GM23338 (cell line): ENCODE measurements at regions not wholly inside any gene's neighbourhood (a gene's known extent, or its start where the extent isn't known, plus 50 kb on each side); places are given as distances from the start of the nearest gene placed in this dataset.

Experiments used
- ATAC-seq: fragments of 200-7000 bp; cut with Tn5 transposase; 3 replicates; pipeline ENCODE4 v1.9.1; 2020
- DNase-seq: peaks from one replicate; pipeline ENCODE4 v3.0.0-alpha.2; 2015; ENCODE audit warnings: low spot score
- H2AFZ ChIP-seq: fragments of 200-600 bp; sonication (generic); 2 replicates; pipeline ENCODE4 v1.8.0; 2016; ENCODE audit warnings: antibody characterized with exemption, mild to moderate bottlenecking, moderate library complexity
- H3F3A ChIP-seq: fragments of 200-600 bp; sonication (generic); replicated peaks from 2 replicates; pipeline ENCODE4 v1.8.0; 2017; ENCODE audit warnings: antibody characterized with exemption, mixed run types, low read depth
- H3K27ac ChIP-seq: fragments of 200-600 bp; sonication (generic); 2 replicates; pipeline ENCODE4 v1.6.1; 2016; ENCODE audit warnings: low read depth
- H3K27me3 ChIP-seq: fragments of 200-600 bp; sonication (generic); 2 replicates; pipeline ENCODE4 v1.8.0; 2016; ENCODE audit warnings: mild to moderate bottlenecking, mixed run types, moderate library complexity; ENCODE audit not compliant: insufficient read depth
- H3K36me3 ChIP-seq: fragments of 200-600 bp; sonication (generic); 2 replicates; pipeline ENCODE4 v1.8.0; 2016; ENCODE audit warnings: mild to moderate bottlenecking; ENCODE audit not compliant: insufficient read depth
- H3K4me1 ChIP-seq: fragments of 200-600 bp; sonication (generic); 2 replicates; pipeline ENCODE4 v1.8.0; 2016; ENCODE audit warnings: mild to moderate bottlenecking, moderate library complexity; ENCODE audit not compliant: insufficient read depth
- H3K4me2 ChIP-seq: fragments of 200-600 bp; sonication (generic); 2 replicates; pipeline ENCODE4 v1.7.1; 2017; ENCODE audit warnings: mixed run types
- H3K4me3 ChIP-seq: fragments of 200-600 bp; sonication (generic); 2 replicates; pipeline ENCODE4 v1.6.1; 2016; ENCODE audit warnings: mixed run types
- H3K79me2 ChIP-seq: fragments of 200-600 bp; sonication (generic); replicated peaks from 2 replicates; pipeline ENCODE4 v1.8.0; 2017; ENCODE audit warnings: mild to moderate bottlenecking; ENCODE audit not compliant: insufficient read depth
- H3K9me2 ChIP-seq: fragments of 200-600 bp; sonication (generic); 2 replicates; pipeline ENCODE4 v1.8.0; 2017; ENCODE audit not compliant: insufficient read depth
- H4K20me1 ChIP-seq: fragments of 200-600 bp; sonication (generic); replicated peaks from 2 replicates; pipeline ENCODE4 v1.8.0; 2017; ENCODE audit warnings: mild to moderate bottlenecking; ENCODE audit not compliant: insufficient read depth
- H3K27ac Mint-ChIP-seq: 2 replicates; pipeline ENCODE4 v1.8.0; 2020; ENCODE audit warnings: inconsistent platforms, mild to moderate bottlenecking, moderate library complexity, mixed read lengths
- H3K27me3 Mint-ChIP-seq: 3 replicates; pipeline ENCODE4 v1.8.0; 2022; ENCODE audit warnings: low read depth, mild to moderate bottlenecking, moderate library complexity, mixed read lengths, inconsistent platforms; ENCODE audit not compliant: insufficient read depth, poor library complexity
- H3K36me3 Mint-ChIP-seq: 3 replicates; pipeline ENCODE4 v1.8.0; 2021; ENCODE audit warnings: low read depth, mild to moderate bottlenecking, inconsistent platforms, moderate library complexity, mixed read lengths
- H3K4me1 Mint-ChIP-seq: 3 replicates; pipeline ENCODE4 v1.8.0; 2020; ENCODE audit warnings: mild to moderate bottlenecking, inconsistent platforms, mixed read lengths
- H3K4me3 Mint-ChIP-seq: 3 replicates; pipeline ENCODE4 v1.8.0; 2021; ENCODE audit warnings: moderate library complexity, mild to moderate bottlenecking, inconsistent platforms, mixed read lengths
- H3K9me3 Mint-ChIP-seq: 3 replicates; pipeline ENCODE4 v1.8.0; 2020; ENCODE audit warnings: moderate library complexity, mild to moderate bottlenecking, inconsistent platforms, mixed read lengths
- CREB1 ChIP-seq: fragments of 250-450 bp; sonication (Bioruptor Pico); IDR thresholded peaks from 2 replicates; pipeline ENCODE4 v1.5.0; 2020; ENCODE audit warnings: low read depth, mild to moderate bottlenecking, moderate library complexity
- EZH2 ChIP-seq: fragments of 200-600 bp; sonication (generic); IDR thresholded peaks from one replicate; pipeline ENCODE4 v1.8.0; 2017; ENCODE audit warnings: antibody characterized with exemption, mild to moderate bottlenecking, low read depth; ENCODE audit not compliant: unreplicated experiment
- EZH2phosphoT487 ChIP-seq: fragments of 200-600 bp; sonication (generic); IDR thresholded peaks from one replicate; pipeline ENCODE4 v1.8.1; 2018; ENCODE audit warnings: antibody characterized with exemption; ENCODE audit not compliant: unreplicated experiment
- NANOG ChIP-seq: IDR thresholded peaks from 2 replicates; pipeline ENCODE4 v1.6.1; 2016; ENCODE audit warnings: antibody characterized with exemption, borderline replicate concordance
- ZNF114 ChIP-seq: fragments of 250-450 bp; sonication (Bioruptor Pico); IDR thresholded peaks from 2 replicates; pipeline ENCODE4 v1.5.0; 2020; ENCODE audit warnings: mild to moderate bottlenecking, moderate library complexity
- ZNF331 ChIP-seq: fragments of 250-450 bp; sonication (Bioruptor Pico); IDR thresholded peaks from 2 replicates; pipeline ENCODE4 v1.5.0; 2020; ENCODE audit warnings: low read depth, mild to moderate bottlenecking, moderate library complexity
- TF ChIP-seq, protein P1 (sequence below): IDR thresholded peaks from one replicate; pipeline ENCODE4 v1.6.1; 2018; ENCODE audit warnings: antibody characterized with exemption; ENCODE audit not compliant: unreplicated experiment
- TF ChIP-seq, protein P2 (sequence below): IDR thresholded peaks from 2 replicates; pipeline ENCODE4 v1.6.1; 2016; ENCODE audit warnings: antibody characterized with exemption
- TF ChIP-seq, protein P3 (sequence below): fragments of 250-450 bp; sonication (Bioruptor Pico); IDR thresholded peaks from 2 replicates; pipeline ENCODE4 v1.5.0; 2020; ENCODE audit warnings: mild to moderate bottlenecking, moderate library complexity

DNA sequence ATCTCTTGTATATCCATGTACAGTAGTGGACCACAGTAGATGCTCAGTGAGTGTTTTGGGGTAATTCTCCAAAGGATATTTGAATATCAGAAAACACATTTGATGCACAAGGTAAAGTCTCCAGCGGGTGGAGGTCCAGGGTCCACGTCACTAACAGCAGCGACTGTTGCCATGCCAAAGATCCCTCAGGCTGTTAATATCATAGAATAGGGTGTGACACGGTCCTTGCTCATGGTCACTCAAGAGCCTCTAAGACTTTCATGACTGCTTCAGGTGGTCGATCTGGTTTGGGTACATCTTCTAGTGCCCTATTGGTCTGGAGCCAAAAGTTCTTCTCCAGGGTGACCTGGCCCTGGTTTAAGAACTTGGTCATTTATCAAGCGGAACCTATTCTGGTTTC lies 90.8 kb downstream of the OLIG3 start:
- TF ChIP-seq ZNF331 (no peak), ZNF114 (no peak), EZH2phosphoT487 (no peak), EZH2 (no peak), CREB1 (CRISPR knock-in tag) (no peak), NANOG (no peak)
- TF ChIP-seq, protein P1, sequence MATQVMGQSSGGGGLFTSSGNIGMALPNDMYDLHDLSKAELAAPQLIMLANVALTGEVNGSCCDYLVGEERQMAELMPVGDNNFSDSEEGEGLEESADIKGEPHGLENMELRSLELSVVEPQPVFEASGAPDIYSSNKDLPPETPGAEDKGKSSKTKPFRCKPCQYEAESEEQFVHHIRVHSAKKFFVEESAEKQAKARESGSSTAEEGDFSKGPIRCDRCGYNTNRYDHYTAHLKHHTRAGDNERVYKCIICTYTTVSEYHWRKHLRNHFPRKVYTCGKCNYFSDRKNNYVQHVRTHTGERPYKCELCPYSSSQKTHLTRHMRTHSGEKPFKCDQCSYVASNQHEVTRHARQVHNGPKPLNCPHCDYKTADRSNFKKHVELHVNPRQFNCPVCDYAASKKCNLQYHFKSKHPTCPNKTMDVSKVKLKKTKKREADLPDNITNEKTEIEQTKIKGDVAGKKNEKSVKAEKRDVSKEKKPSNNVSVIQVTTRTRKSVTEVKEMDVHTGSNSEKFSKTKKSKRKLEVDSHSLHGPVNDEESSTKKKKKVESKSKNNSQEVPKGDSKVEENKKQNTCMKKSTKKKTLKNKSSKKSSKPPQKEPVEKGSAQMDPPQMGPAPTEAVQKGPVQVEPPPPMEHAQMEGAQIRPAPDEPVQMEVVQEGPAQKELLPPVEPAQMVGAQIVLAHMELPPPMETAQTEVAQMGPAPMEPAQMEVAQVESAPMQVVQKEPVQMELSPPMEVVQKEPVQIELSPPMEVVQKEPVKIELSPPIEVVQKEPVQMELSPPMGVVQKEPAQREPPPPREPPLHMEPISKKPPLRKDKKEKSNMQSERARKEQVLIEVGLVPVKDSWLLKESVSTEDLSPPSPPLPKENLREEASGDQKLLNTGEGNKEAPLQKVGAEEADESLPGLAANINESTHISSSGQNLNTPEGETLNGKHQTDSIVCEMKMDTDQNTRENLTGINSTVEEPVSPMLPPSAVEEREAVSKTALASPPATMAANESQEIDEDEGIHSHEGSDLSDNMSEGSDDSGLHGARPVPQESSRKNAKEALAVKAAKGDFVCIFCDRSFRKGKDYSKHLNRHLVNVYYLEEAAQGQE, result no peak
- TF ChIP-seq, protein P2, sequence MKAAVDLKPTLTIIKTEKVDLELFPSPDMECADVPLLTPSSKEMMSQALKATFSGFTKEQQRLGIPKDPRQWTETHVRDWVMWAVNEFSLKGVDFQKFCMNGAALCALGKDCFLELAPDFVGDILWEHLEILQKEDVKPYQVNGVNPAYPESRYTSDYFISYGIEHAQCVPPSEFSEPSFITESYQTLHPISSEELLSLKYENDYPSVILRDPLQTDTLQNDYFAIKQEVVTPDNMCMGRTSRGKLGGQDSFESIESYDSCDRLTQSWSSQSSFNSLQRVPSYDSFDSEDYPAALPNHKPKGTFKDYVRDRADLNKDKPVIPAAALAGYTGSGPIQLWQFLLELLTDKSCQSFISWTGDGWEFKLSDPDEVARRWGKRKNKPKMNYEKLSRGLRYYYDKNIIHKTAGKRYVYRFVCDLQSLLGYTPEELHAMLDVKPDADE, result no peak

DNA sequence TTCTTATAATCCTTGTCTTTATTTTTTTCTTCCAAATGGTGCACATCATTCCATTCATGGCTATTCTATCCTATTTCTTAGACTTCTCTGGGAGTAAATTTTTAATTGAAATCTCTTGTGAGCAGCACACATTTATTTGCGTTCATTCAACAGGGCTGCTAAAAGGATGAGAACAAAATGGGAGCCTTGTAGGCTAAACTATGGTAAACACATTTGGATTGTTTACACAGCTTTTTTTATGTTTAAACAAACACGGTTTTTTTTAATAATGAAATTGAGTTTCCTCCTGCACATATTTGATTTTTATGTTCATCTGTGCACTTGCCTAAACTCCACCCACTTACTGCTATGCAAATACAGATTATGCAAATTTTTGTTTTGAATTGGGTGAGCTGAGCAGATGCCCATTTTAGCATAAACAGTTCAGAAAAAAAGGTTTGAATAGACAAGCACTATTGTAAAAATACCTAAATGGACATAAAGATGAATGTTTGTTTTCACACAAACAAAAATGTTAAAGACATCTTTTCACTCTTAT lies 92.0 kb downstream of the OLIG3 start:
- no peak overlapping the region for H2AFZ ChIP-seq
- DNase-seq (no peak), ATAC-seq (no peak)
- no peaks in the 10 kb centered on the region for H3K9me2 ChIP-seq
- Mint-ChIP-seq H3K27ac (no peak overlapping the region), H3K27me3 (no peaks in the 10 kb centered on the region), H3K36me3 (no peaks in the 10 kb centered on the region; the same call in 2 of the 3 replicates), H3K4me3 (no peak overlapping the region), H3K4me1 (peaks cover 10% of the 10 kb centered on the region), H3K9me3 (peaks cover 3% of the 10 kb centered on the region; the same call in 1 of the 3 replicates)
- no peak overlapping the region for H3K27ac ChIP-seq
- H3K27me3 ChIP-seq, result no peaks in the 10 kb centered on the region
- H3K4me3 ChIP-seq, result no peak overlapping the region
- H4K20me1 ChIP-seq, result no peaks in the 10 kb centered on the region
- no peaks in the 10 kb centered on the region for H3K79me2 ChIP-seq
- no peak overlapping the region for H3K4me2 ChIP-seq
- H3F3A ChIP-seq, result no peaks in the 10 kb centered on the region
- no peaks in the 10 kb centered on the region for H3K36me3 ChIP-seq
- H3K4me1 ChIP-seq, result no peaks in the 10 kb centered on the region
- TF ChIP-seq, protein P3, sequence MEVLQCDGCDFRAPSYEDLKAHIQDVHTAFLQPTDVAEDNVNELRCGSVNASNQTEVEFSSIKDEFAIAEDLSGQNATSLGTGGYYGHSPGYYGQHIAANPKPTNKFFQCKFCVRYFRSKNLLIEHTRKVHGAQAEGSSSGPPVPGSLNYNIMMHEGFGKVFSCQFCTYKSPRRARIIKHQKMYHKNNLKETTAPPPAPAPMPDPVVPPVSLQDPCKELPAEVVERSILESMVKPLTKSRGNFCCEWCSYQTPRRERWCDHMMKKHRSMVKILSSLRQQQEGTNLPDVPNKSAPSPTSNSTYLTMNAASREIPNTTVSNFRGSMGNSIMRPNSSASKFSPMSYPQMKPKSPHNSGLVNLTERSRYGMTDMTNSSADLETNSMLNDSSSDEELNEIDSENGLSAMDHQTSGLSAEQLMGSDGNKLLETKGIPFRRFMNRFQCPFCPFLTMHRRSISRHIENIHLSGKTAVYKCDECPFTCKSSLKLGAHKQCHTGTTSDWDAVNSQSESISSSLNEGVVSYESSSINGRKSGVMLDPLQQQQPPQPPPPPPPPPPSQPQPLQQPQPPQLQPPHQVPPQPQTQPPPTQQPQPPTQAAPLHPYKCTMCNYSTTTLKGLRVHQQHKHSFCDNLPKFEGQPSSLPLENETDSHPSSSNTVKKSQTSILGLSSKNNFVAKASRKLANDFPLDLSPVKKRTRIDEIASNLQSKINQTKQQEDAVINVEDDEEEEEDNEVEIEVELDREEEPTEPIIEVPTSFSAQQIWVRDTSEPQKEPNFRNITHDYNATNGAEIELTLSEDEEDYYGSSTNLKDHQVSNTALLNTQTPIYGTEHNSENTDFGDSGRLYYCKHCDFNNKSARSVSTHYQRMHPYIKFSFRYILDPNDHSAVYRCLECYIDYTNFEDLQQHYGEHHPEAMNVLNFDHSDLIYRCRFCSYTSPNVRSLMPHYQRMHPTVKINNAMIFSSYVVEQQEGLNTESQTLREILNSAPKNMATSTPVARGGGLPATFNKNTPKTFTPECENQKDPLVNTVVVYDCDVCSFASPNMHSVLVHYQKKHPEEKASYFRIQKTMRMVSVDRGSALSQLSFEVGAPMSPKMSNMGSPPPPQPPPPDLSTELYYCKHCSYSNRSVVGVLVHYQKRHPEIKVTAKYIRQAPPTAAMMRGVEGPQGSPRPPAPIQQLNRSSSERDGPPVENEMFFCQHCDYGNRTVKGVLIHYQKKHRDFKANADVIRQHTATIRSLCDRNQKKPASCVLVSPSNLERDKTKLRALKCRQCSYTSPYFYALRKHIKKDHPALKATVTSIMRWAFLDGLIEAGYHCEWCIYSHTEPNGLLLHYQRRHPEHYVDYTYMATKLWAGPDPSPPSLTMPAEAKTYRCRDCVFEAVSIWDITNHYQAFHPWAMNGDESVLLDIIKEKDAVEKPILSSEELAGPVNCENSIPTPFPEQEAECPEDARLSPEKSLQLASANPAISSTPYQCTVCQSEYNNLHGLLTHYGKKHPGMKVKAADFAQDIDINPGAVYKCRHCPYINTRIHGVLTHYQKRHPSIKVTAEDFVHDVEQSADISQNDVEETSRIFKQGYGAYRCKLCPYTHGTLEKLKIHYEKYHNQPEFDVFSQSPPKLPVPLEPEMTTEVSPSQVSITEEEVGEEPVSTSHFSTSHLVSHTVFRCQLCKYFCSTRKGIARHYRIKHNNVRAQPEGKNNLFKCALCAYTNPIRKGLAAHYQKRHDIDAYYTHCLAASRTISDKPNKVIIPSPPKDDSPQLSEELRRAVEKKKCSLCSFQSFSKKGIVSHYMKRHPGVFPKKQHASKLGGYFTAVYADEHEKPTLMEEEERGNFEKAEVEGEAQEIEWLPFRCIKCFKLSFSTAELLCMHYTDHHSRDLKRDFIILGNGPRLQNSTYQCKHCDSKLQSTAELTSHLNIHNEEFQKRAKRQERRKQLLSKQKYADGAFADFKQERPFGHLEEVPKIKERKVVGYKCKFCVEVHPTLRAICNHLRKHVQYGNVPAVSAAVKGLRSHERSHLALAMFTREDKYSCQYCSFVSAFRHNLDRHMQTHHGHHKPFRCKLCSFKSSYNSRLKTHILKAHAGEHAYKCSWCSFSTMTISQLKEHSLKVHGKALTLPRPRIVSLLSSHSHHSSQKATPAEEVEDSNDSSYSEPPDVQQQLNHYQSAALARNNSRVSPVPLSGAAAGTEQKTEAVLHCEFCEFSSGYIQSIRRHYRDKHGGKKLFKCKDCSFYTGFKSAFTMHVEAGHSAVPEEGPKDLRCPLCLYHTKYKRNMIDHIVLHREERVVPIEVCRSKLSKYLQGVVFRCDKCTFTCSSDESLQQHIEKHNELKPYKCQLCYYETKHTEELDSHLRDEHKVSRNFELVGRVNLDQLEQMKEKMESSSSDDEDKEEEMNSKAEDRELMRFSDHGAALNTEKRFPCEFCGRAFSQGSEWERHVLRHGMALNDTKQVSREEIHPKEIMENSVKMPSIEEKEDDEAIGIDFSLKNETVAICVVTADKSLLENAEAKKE (CRISPR knock-in tag), result no peak
- no peak for TF ChIP-seq ZNF114

More for the DNA sequence above, 90.8 kb downstream of the OLIG3 start:
- H3K36me3 Mint-ChIP-seq, result no peaks in the 10 kb centered on the region; the same call in 2 of the 3 replicates
- no peak overlapping the region for H3K4me2 ChIP-seq
- H3K27ac Mint-ChIP-seq, result no peak overlapping the region
- DNase-seq (no peak), ATAC-seq (no peak)
- no peaks in the 10 kb centered on the region for H3F3A ChIP-seq
- no peak overlapping the region for H3K27ac ChIP-seq
- H3K36me3 ChIP-seq, result no peaks in the 10 kb centered on the region
- H3K27me3 ChIP-seq, result no peaks in the 10 kb centered on the region
- H3K4me3 Mint-ChIP-seq, result no peak overlapping the region
- H2AFZ ChIP-seq, result no peak overlapping the region
- no peaks in the 10 kb centered on the region for H3K79me2 ChIP-seq
- H4K20me1 ChIP-seq, result no peaks in the 10 kb centered on the region
- peaks cover 6% of the 10 kb centered on the region for H3K4me1 Mint-ChIP-seq
- no peaks in the 10 kb centered on the region for H3K4me1 ChIP-seq
- H3K4me3 ChIP-seq, result no peak overlapping the region
- peaks cover 4% of the 10 kb centered on the region; the same call in 1 of the 3 replicates for H3K9me3 Mint-ChIP-seq
- no peaks in the 10 kb centered on the region for H3K27me3 Mint-ChIP-seq
- H3K9me2 ChIP-seq, result no peaks in the 10 kb centered on the region
